ENCODE measurements at regions not wholly inside any gene's neighbourhood (a gene's known extent, or its start where the extent isn't known, plus 50 kb on each side); places are given as distances from the start of the nearest gene placed in this dataset.

GRCh38 chr17:15036238-15036637 lies 228.9 kb downstream of the PMP22 start:
- no peak for DNase-seq

- DNase-seq, result no peak
These were observed 233.2 kb downstream of the PMP22 start for GRCh38 chr17:15031975-15032374.

DNA sequence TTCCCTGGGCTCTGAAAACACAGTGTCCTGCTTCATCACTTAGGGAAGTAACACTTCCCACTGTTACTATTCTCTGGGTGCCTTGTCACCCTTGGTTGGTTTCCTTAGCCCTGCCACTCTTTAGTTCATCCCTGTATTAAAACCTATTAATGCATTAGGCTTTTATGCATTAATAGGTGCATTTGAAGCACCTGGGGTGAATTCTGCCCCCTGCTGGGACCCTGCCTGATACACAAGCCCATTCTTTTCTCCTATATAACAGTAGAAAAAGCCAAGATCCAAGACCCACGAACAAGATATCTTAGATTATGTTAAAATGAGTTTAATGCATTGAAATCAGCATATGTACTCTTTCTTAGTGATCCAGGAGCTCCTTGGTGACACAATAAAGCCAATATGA lies 235.7 kb downstream of the PMP22 start:
- no peak for DNase-seq

DNA sequence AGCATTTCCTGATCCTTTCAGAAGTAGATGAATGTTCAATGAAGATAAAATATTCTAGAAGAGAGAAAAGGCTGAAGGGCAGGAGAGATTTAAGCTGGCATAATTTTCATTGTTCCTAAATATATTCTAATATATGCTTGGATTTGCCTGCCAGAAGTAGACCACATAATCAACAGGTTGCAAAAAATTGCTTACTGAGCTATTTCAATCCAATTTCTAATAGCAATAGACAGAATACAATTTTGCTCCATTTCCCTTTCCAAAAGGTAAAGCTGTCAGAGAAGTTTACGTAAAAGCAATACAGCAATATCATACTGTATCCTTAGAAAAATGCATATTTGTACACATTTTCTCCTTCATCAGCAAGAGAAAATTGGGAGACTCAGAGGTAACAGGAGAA lies 237.3 kb downstream of the PMP22 start:
- DNase-seq, result no peak

- DNase-seq, result no peak
These were observed 239.0 kb downstream of the PMP22 start for GRCh38 chr17:15026088-15026487.

- DNase-seq, result no peak
These were observed 241.4 kb downstream of the PMP22 start for GRCh38 chr17:15023589-15024336.

DNA sequence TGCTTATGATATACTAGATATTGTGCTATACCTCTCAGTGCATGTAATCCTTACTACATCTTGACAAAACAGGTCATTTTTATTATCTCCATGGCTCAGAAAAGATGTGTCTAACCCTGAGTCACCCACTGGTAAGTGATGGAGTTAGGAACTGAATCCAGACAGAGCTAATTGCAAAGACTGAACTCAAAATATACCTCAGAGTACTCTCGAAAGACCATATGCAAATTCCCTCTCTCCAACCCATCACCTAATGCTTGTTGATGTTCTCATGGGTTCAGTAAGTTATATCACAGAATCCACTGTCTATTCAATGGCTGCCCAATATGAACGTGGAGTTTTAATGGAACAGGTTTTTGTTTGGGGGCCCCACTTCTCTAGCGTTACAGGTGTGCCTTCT lies 246.0 kb downstream of the PMP22 start:
- no peak for DNase-seq

GRCh38 chr17:15012351-15012980 lies 252.7 kb downstream of the PMP22 start:
- DNase-seq, result no peak

- no peak for DNase-seq
These were observed 256.0 kb downstream of the PMP22 start for GRCh38 chr17:15009087-15009486.

- no peak for DNase-seq
These were observed 258.0 kb downstream of the PMP22 start for GRCh38 chr17:15007147-15007553.

DNA sequence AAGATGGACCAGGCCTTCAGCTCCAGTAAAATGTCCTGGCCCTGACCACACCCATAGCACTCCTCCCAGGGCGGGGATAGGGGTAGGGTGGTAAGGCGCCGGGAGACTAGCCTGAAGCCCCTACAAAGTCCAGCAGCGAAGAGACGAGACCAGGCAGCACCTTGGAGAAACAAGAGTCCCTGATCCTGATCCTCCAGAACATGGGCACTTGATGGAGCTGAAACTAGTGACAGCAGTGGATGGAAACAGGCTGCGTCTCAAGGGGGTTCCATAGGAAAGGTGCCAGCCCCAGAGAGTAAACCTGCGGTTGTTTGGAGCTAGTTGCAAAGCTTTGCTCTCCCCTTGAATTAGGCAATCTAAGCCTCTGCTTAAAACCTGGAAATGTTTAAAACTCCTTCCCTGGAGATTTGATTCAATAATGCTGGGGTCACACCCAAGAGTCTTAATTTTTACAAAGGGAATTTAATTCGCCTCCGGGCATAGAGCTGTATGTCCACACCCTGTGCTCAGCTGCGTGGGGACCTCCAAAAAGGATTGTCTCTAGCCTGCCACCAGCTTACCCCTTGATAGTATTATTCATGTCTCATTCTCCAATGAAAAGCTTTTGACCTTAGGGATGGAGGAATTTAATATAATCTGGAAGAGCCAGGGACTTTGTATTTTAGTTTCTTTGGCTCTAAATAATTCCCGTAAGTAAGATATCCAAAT lies 258.6 kb downstream of the PMP22 start:
- no peak for DNase-seq

GRCh38 chr17:15000661-15001060 lies 264.5 kb downstream of the PMP22 start:
- DNase-seq, result no peak

- no peak for DNase-seq
These were observed 267.8 kb downstream of the PMP22 start for GRCh38 chr17:14997290-14997689.

DNA sequence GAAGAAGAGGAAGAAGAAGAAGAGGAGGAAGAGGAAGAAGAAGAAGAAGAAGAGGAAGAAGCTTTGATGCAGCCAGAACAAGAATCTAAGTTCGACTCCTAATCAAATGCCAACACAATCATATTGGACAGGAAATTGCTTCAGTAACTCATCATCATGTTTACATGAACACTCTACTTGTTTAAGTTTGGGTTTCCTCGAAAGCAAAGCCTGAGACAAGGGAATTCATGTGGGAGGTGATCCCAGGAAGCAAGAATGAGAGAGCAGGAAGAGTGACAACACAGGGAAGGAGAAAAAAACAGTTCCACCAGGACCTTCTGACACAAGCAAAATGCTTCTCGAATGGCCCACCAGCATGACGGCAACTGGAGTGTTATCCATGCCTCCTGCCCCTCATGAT lies 279.0 kb downstream of the PMP22 start:
- DNase-seq, result no peak

- DNase-seq, result no peak
These were observed 292.3 kb downstream of the PMP22 start for GRCh38 chr17:14972844-14973243.

GRCh38 chr17:14971054-14971453 lies 294.1 kb downstream of the PMP22 start:
- DNase-seq, result no peak

- no peak for DNase-seq
These were observed 305.9 kb downstream of the PMP22 start for GRCh38 chr17:14959106-14959648.

DNA sequence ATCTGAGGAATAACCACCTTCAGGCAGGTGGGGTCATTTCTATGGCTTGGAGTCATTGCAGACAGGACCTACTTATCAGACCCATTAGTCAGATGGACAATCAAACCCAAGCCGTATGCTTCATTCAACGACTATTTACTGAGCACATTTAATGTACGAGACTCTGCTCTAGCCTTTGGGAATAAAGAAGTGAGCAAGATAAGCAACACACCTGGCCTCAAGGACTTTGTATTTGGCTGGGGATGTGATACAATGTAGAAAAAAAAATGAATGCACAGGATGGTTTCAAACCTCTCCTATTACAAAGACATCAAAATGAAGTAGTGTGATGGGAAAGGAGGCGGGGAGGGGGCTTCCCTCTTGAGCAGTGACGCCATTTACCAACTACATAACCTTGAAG lies 311.7 kb downstream of the PMP22 start:
- no peak for DNase-seq

GRCh38 chr17:14950686-14951085 lies 314.4 kb downstream of the PMP22 start:
- DNase-seq, result no peak

DNA sequence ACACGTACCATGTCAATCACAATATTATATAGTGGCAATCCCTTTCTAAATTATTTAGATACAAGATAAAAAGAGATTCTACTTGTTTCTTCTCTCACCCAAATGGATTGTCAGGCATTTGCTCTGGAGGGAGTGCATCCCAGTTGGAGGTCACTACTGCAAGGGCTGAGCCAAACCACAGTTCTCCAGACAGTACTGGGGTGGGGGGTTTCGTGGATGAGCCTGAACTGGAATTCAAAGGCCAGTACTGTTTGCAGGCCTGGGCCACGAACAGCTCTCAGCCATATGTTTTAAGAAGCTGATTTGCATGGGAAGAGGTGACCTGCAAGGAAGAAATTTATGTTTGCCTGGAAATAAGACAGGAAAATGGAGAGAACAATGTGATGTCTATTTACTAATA lies 314.9 kb downstream of the PMP22 start:
- DNase-seq, result no peak

DNA sequence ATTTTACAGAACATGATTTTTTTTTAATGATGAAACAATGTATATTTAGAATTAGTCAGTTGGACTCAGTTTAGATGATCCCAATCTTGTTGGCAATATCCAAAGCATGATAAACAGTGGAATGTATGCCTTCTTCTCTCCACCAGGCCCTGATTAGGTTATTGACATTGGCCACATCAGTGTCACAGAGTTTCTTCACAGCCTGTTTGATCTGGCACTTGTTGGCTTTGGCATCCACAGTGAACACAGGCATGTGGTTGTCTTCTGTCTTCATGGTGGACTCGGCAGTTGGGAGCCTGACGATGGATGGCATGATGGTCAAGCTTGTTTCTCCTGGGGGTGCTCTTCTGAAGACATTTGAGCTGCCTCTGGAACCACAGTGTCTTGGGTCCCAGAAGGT lies 317.5 kb downstream of the PMP22 start:
- no peak for DNase-seq

GRCh38 chr17:14946481-14946880 lies 318.6 kb downstream of the PMP22 start:
- no peak for DNase-seq

DNA sequence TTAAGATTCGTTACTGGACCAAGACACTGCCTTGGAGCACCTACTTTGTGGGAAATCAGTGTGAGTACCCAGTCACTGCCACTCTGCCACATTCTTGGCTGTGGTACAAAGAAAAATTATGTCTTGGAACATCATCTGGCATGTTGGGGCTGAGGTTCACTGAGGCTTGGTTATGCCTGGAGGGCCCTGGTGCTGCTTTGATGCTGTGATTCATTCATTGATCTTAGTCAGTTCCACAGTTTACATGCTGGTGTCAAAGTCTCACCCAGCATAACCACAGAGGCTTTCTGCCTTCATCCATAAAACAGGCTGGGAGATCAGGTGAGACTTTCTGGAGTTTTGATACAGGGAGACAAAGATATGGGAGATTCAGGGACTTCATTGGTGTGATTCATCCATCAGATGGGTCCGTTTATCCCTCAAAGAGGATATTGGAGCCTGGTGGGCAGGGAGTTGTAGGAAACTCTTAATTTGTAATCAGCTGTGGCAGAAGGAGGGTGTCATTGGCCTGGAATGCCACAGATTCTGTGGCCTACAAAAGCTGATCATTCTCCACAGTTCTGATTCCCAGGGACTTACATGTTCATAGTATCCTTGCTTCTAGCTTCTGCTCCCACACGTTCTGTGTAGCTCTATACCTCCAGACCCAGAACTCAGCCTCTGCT lies 322.5 kb downstream of the PMP22 start:
- no peak for DNase-seq

GRCh38 chr17:14940938-14941265 lies 324.2 kb downstream of the PMP22 start:
- DNase-seq, result no peak

Measured in activated CD4-positive, CD25-positive, alpha-beta regulatory T cell (primary cell).